ENCODE measurements at regions not wholly inside any gene's neighbourhood (a gene's known extent, or its start where the extent isn't known, plus 50 kb on each side); places are given as distances from the start of the nearest gene placed in this dataset.

DNA sequence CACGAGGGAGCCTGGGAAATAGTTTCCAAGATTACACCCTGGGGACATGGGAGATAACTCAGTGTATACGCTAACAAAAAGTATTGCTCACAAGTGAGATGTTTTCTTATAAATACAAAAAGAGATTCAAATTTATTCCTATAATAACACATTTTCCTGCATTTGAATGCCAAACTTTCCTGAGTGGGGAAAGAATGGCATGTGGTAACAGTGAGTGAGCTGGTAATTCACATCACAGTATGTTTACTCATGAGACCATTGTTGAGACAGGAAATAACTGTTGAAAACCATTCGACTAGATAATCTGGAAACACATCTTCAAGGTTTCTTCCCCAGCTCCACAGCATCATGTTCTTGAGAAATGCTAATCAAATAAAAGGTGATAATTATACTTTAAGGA lies 109.1 kb downstream of the TASL start:
- H3K4me3 ChIP-seq (ENCODE audit: low read depth, low read length) = no peak overlapping the region
- TF ChIP-seq, protein P1, sequence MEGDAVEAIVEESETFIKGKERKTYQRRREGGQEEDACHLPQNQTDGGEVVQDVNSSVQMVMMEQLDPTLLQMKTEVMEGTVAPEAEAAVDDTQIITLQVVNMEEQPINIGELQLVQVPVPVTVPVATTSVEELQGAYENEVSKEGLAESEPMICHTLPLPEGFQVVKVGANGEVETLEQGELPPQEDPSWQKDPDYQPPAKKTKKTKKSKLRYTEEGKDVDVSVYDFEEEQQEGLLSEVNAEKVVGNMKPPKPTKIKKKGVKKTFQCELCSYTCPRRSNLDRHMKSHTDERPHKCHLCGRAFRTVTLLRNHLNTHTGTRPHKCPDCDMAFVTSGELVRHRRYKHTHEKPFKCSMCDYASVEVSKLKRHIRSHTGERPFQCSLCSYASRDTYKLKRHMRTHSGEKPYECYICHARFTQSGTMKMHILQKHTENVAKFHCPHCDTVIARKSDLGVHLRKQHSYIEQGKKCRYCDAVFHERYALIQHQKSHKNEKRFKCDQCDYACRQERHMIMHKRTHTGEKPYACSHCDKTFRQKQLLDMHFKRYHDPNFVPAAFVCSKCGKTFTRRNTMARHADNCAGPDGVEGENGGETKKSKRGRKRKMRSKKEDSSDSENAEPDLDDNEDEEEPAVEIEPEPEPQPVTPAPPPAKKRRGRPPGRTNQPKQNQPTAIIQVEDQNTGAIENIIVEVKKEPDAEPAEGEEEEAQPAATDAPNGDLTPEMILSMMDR (conservative IDR thresholded peaks at IDR 0.05; ENCODE audit: low read depth, low read length) = no peak
- no peak for DNase-seq (ENCODE audit: low read depth)
